ENCODE measurements at regions not wholly inside any gene's neighbourhood (a gene's known extent, or its start where the extent isn't known, plus 50 kb on each side); places are given as distances from the start of the nearest gene placed in this dataset.

GRCh38 chr5:2032432-2032831, 149.7 kb upstream of the IRX4 start:
- peaks cover 16% of the 10 kb centered on the region for H3K27me3 Mint-ChIP-seq (ENCODE audit: unreplicated experiment)
- H3K4me3 Mint-ChIP-seq (ENCODE audit: unreplicated experiment), result no peak overlapping the region
- H3K36me3 Mint-ChIP-seq (ENCODE audit: unreplicated experiment), result no peaks in the 10 kb centered on the region
- H3K27ac Mint-ChIP-seq (ENCODE audit: unreplicated experiment), result no peak overlapping the region
- H3K9me3 Mint-ChIP-seq (ENCODE audit: unreplicated experiment), result peaks cover 11% of the 10 kb centered on the region
- TF ChIP-seq, protein P1, sequence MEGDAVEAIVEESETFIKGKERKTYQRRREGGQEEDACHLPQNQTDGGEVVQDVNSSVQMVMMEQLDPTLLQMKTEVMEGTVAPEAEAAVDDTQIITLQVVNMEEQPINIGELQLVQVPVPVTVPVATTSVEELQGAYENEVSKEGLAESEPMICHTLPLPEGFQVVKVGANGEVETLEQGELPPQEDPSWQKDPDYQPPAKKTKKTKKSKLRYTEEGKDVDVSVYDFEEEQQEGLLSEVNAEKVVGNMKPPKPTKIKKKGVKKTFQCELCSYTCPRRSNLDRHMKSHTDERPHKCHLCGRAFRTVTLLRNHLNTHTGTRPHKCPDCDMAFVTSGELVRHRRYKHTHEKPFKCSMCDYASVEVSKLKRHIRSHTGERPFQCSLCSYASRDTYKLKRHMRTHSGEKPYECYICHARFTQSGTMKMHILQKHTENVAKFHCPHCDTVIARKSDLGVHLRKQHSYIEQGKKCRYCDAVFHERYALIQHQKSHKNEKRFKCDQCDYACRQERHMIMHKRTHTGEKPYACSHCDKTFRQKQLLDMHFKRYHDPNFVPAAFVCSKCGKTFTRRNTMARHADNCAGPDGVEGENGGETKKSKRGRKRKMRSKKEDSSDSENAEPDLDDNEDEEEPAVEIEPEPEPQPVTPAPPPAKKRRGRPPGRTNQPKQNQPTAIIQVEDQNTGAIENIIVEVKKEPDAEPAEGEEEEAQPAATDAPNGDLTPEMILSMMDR (IDR thresholded peaks at IDR 0.05), result no peak
- DNase-seq (ENCODE audit: extremely low spot score, unreplicated experiment), result no peak
- no peaks in the 10 kb centered on the region for H3K4me1 Mint-ChIP-seq (ENCODE audit: unreplicated experiment)

DNA sequence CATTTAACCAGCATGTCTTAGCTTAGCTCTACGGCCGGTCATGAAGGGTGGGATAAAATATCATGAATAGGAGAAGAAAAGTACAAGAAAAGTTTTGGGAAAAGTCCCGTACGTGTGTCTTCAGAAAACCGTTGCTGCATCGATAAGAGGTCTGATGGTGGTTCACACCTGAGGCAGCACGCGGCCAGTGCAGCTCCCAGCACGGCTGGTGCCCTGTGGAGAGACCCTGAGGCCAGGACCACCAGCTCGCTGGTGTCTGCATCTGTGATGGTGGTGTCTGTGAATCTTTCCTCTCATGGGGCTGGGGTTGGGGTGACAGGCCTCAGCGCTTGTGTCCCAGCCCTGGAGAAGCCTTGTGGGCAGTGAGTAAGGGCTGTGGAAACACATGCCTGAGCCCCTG, 148.9 kb upstream of the IRX4 start:
- Mint-ChIP-seq H3K27me3 (ENCODE audit: unreplicated experiment) (peaks cover 16% of the 10 kb centered on the region), H3K36me3 (ENCODE audit: unreplicated experiment) (no peaks in the 10 kb centered on the region), H3K27ac (ENCODE audit: unreplicated experiment) (no peak overlapping the region), H3K4me3 (ENCODE audit: unreplicated experiment) (no peak overlapping the region), H3K9me3 (ENCODE audit: unreplicated experiment) (peaks cover 11% of the 10 kb centered on the region), H3K4me1 (ENCODE audit: unreplicated experiment) (no peaks in the 10 kb centered on the region)
- DNase-seq (ENCODE audit: extremely low spot score, unreplicated experiment), result no peak
- TF ChIP-seq, protein P1 (IDR thresholded peaks at IDR 0.05), result no peak

- Mint-ChIP-seq H3K27me3 (ENCODE audit: unreplicated experiment) (peaks cover 11% of the 10 kb centered on the region), H3K9me3 (ENCODE audit: unreplicated experiment) (peaks cover 11% of the 10 kb centered on the region)
Observed at GRCh38 chr5:2030131-2030530, 147.4 kb upstream of the IRX4 start.

DNA sequence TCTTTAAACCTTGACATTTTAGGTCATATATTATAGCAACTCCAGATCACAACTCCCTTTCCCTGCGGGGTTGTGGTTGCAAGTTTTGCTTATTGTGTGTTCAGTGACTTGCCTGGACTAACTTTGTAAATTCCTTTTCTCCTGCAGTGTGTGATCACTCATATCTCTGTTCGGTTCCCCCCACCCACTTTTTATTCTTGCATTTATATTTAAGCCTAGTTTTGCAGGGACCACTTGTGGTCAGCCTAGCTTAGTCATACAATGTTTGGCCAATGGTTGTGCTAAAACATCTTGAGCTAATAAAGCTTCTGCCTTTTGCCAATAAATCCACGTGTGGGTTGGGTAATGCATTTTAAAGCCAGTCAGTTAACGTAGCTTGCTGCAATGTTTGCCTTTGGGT, 146.5 kb upstream of the IRX4 start:
- Mint-ChIP-seq H3K4me3 (ENCODE audit: unreplicated experiment) (no peak overlapping the region), H3K36me3 (ENCODE audit: unreplicated experiment) (no peaks in the 10 kb centered on the region), H3K4me1 (ENCODE audit: unreplicated experiment) (no peaks in the 10 kb centered on the region), H3K27me3 (ENCODE audit: unreplicated experiment) (peaks cover 12% of the 10 kb centered on the region), H3K9me3 (ENCODE audit: unreplicated experiment) (peaks cover 11% of the 10 kb centered on the region), H3K27ac (ENCODE audit: unreplicated experiment) (no peak overlapping the region)
- DNase-seq (ENCODE audit: extremely low spot score, unreplicated experiment), result no peak
- TF ChIP-seq, protein P1 (IDR thresholded peaks at IDR 0.05), result no peak

More at GRCh38 chr5:2030131-2030530, 147.4 kb upstream of the IRX4 start:
- Mint-ChIP-seq H3K36me3 (ENCODE audit: unreplicated experiment) (no peaks in the 10 kb centered on the region), H3K27ac (ENCODE audit: unreplicated experiment) (no peak overlapping the region), H3K4me1 (ENCODE audit: unreplicated experiment) (no peaks in the 10 kb centered on the region), H3K4me3 (ENCODE audit: unreplicated experiment) (no peak overlapping the region)
- no peak for DNase-seq (ENCODE audit: extremely low spot score, unreplicated experiment)
- TF ChIP-seq, protein P1 (IDR thresholded peaks at IDR 0.05), result no peak

GRCh38 chr5:2027790-2028189, 145.1 kb upstream of the IRX4 start:
- TF ChIP-seq, protein P1 (IDR thresholded peaks at IDR 0.05), result no peak
- Mint-ChIP-seq H3K4me3 (ENCODE audit: unreplicated experiment) (no peak overlapping the region), H3K9me3 (ENCODE audit: unreplicated experiment) (peaks cover 4% of the 10 kb centered on the region), H3K27me3 (ENCODE audit: unreplicated experiment) (peaks cover 10% of the 10 kb centered on the region), H3K36me3 (ENCODE audit: unreplicated experiment) (no peaks in the 10 kb centered on the region), H3K27ac (ENCODE audit: unreplicated experiment) (no peak overlapping the region), H3K4me1 (ENCODE audit: unreplicated experiment) (no peaks in the 10 kb centered on the region)
- DNase-seq (ENCODE audit: extremely low spot score, unreplicated experiment), result no peak
